RKO (cell line): ENCODE measurements at regions not wholly inside any gene's neighbourhood (a gene's known extent, or its start where the extent isn't known, plus 50 kb on each side); places are given as distances from the start of the nearest gene placed in this dataset.

ENCODE experiments used
- DNase-seq: peaks from one replicate; pipeline ENCODE4 v3.0.0-alpha.2; 2016; ENCODE audit warnings: low spot score

- no peak for DNase-seq
Measured at GRCh38 chr21:25375675-25376074, 231.6 kb downstream of the MRPL39 start.

- DNase-seq = no peak
Measured at GRCh38 chr21:25373126-25374082, 233.9 kb downstream of the MRPL39 start.

- no peak for DNase-seq
Measured at GRCh38 chr21:25371841-25372425, 235.3 kb downstream of the MRPL39 start.

GRCh38 chr21:25370311-25370744 is 237.0 kb downstream of the MRPL39 start:
- peak; percentile 92 for DNase-seq

GRCh38 chr21:25369524-25370300 is 237.6 kb downstream of the MRPL39 start:
- DNase-seq = peak; percentile 27

GRCh38 chr21:25368531-25368930 is 238.8 kb downstream of the MRPL39 start:
- DNase-seq = no peak

GRCh38 chr21:25366116-25366515 is 241.2 kb downstream of the MRPL39 start:
- no peak for DNase-seq

- DNase-seq = no peak
Measured at GRCh38 chr21:25362375-25363267, 244.7 kb downstream of the MRPL39 start.

- DNase-seq = no peak
Measured at GRCh38 chr21:25361765-25362164, 245.5 kb downstream of the MRPL39 start.

GRCh38 chr21:25361097-25361496 is 246.2 kb downstream of the MRPL39 start:
- no peak for DNase-seq

- no peak for DNase-seq
Measured at GRCh38 chr21:25360593-25360992, 246.7 kb downstream of the MRPL39 start.

GRCh38 chr21:25359724-25360123 is 247.6 kb downstream of the MRPL39 start:
- no peak for DNase-seq

GRCh38 chr21:25350056-25350455 is 257.2 kb downstream of the MRPL39 start:
- peak; percentile 7 for DNase-seq

GRCh38 chr21:25343774-25344545 is 263.3 kb downstream of the MRPL39 start:
- no peak for DNase-seq

GRCh38 chr21:25342816-25343215 is 264.5 kb downstream of the MRPL39 start:
- DNase-seq = no peak

GRCh38 chr21:25341981-25342380 is 265.3 kb downstream of the MRPL39 start:
- DNase-seq = no peak

- no peak for DNase-seq
Measured at GRCh38 chr21:25338415-25338814, 268.9 kb downstream of the MRPL39 start.

- no peak for DNase-seq
Measured at GRCh38 chr21:25334046-25334730, 273.1 kb downstream of the MRPL39 start.

GRCh38 chr21:25331286-25331685 is 276.0 kb downstream of the MRPL39 start:
- DNase-seq = no peak

GRCh38 chr21:25330266-25330665 is 277.0 kb downstream of the MRPL39 start:
- no peak for DNase-seq
